Pulmonary artery endothelial cell (primary cell): ENCODE measurements at regions not wholly inside any gene's neighbourhood (a gene's known extent, or its start where the extent isn't known, plus 50 kb on each side); places are given as distances from the start of the nearest gene placed in this dataset.
"Not testable (repeated sequence)": the region's sequence is repeated elsewhere in the genome, so short reads cannot be mapped to it uniquely, and the experiment has no call there.

Experiments used
- DNase-seq: peaks from one replicate; pipeline ENCODE4 v3.0.0-alpha.2; 2011; ENCODE audit warnings: low read depth, low spot score

- no peak for DNase-seq
These were observed 239.5 kb upstream of the HAND2 start for GRCh38 chr4:173769568-173769967.

GRCh38 chr4:173767650-173768049 is 237.6 kb upstream of the HAND2 start:
- DNase-seq: no peak

GRCh38 chr4:173766171-173766600 is 236.2 kb upstream of the HAND2 start:
- DNase-seq: no peak

- DNase-seq: no peak
These were observed 235.7 kb upstream of the HAND2 start for GRCh38 chr4:173765751-173766150.

- DNase-seq: no peak
These were observed 233.4 kb upstream of the HAND2 start for GRCh38 chr4:173763389-173763788.

GRCh38 chr4:173761938-173762337 is 231.9 kb upstream of the HAND2 start:
- no peak for DNase-seq

GRCh38 chr4:173761236-173761635 is 231.2 kb upstream of the HAND2 start:
- DNase-seq: no peak

GRCh38 chr4:173758132-173758531 is 228.1 kb upstream of the HAND2 start:
- no peak for DNase-seq

GRCh38 chr4:173753408-173753807 is 223.4 kb upstream of the HAND2 start:
- DNase-seq: no peak

- no peak for DNase-seq
These were observed 222.7 kb upstream of the HAND2 start for GRCh38 chr4:173752610-173753230.

- DNase-seq: no peak
These were observed 218.3 kb upstream of the HAND2 start for GRCh38 chr4:173748353-173748752.

GRCh38 chr4:173747537-173748257 is 217.7 kb upstream of the HAND2 start:
- no peak for DNase-seq

- no peak for DNase-seq
These were observed 216.4 kb upstream of the HAND2 start for GRCh38 chr4:173746424-173746823.

GRCh38 chr4:173745765-173746164 is 215.7 kb upstream of the HAND2 start:
- no peak for DNase-seq

- no peak for DNase-seq
These were observed 206.8 kb upstream of the HAND2 start for GRCh38 chr4:173736840-173737239.

- no peak for DNase-seq
These were observed 205.6 kb upstream of the HAND2 start for GRCh38 chr4:173735585-173735984.

GRCh38 chr4:173735049-173735448 is 205.0 kb upstream of the HAND2 start:
- DNase-seq: no peak

- no peak for DNase-seq
These were observed 201.2 kb upstream of the HAND2 start for GRCh38 chr4:173731257-173731656.

GRCh38 chr4:173722075-173722474 is 192.0 kb upstream of the HAND2 start:
- no peak for DNase-seq

GRCh38 chr4:173718504-173718903 is 188.5 kb upstream of the HAND2 start:
- not testable (repeated sequence) for DNase-seq

- no peak for DNase-seq
These were observed 187.6 kb upstream of the HAND2 start for GRCh38 chr4:173717581-173717980.

- DNase-seq: no peak
These were observed 184.4 kb upstream of the HAND2 start for GRCh38 chr4:173714456-173714855.

GRCh38 chr4:173713026-173713425 is 183.0 kb upstream of the HAND2 start:
- DNase-seq: no peak
